CD8-positive, alpha-beta memory T cell (primary cell): ENCODE measurements at regions not wholly inside any gene's neighbourhood (a gene's known extent, or its start where the extent isn't known, plus 50 kb on each side); places are given as distances from the start of the nearest gene placed in this dataset.
A peak's percentile ranks its signal among the peaks of the same experiment; 100 is the strongest.

Experiments used
- CTCF ChIA-PET: fragments of 350-600 bp; sonication (Branson Sonifier 250); formaldehyde crosslinking; loops from one replicate; lab custom pipeline; 2021; ENCODE audit warnings: antibody characterized with exemption; lab: Charles Lee
- POLR2A ChIA-PET: fragments of 350-600 bp; sonication (Branson Sonifier 250); formaldehyde crosslinking; loops from one replicate; lab custom pipeline; 2021; ENCODE audit warnings: antibody characterized with exemption; lab: Charles Lee
- DNase-seq, 5 donors: peaks; one replicate each; pipeline versions ENCODE4 v3.0.0 to v3.0.0-alpha.2; 2020 to 2022; ENCODE audit warnings: mixed read lengths in 1 of 5
- H3K27ac ChIP-seq: one replicate; pipeline ENCODE4 v1.7.0; 2013; ENCODE audit warnings: low read depth, mild to moderate bottlenecking, low read length, moderate library complexity
- H3K27me3 ChIP-seq: 2 replicates; pipeline ENCODE4 v1.7.0; 2013; ENCODE audit warnings: low read length, mild to moderate bottlenecking; ENCODE audit not compliant: insufficient read depth, poor library complexity, severe bottlenecking
- H3K36me3 ChIP-seq: 2 replicates; pipeline ENCODE4 v1.7.0; 2013; ENCODE audit warnings: mild to moderate bottlenecking, low read length, moderate library complexity; ENCODE audit not compliant: insufficient read depth
- H3K4me1 ChIP-seq: 2 replicates; pipeline ENCODE4 v1.7.0; 2013; ENCODE audit warnings: mild to moderate bottlenecking, low read length, moderate library complexity; ENCODE audit not compliant: insufficient read depth
- H3K4me3 ChIP-seq: 2 replicates; pipeline ENCODE4 v1.7.0; 2013; ENCODE audit warnings: mild to moderate bottlenecking, low read length
- H3K9me3 ChIP-seq: 2 replicates; pipeline ENCODE4 v1.7.0; 2013; ENCODE audit warnings: mild to moderate bottlenecking, low read length
- H3K27ac Mint-ChIP-seq, 8 donors: one replicate each; pipeline ENCODE4 v1.8.0; 2020 to 2021; ENCODE audit warnings: mixed read lengths in 8 of 8, mild to moderate bottlenecking in 6 of 8, inconsistent platforms in 3 of 8, moderate library complexity in 3 of 8
- H3K27me3 Mint-ChIP-seq, 2 donors: one replicate each; pipeline ENCODE4 v1.8.0; 2020 to 2021; ENCODE audit warnings: mixed read lengths in 2 of 2, mild to moderate bottlenecking in 1 of 2, moderate library complexity in 1 of 2
- H3K36me3 Mint-ChIP-seq, 3 donors: one replicate each; pipeline ENCODE4 v1.8.0; 2020 to 2021; ENCODE audit warnings: mixed read lengths in 3 of 3, inconsistent platforms in 1 of 3, mild to moderate bottlenecking in 1 of 3
- H3K4me1 Mint-ChIP-seq, 3 donors: one replicate each; pipeline ENCODE4 v1.8.0; 2020 to 2021; ENCODE audit warnings: mixed read lengths in 3 of 3, inconsistent platforms in 1 of 3, mild to moderate bottlenecking in 1 of 3
- H3K4me3 Mint-ChIP-seq, 7 donors: one replicate each; pipeline ENCODE4 v1.8.0; 2020 to 2021; ENCODE audit warnings: mixed read lengths in 7 of 7, mild to moderate bottlenecking in 6 of 7, moderate library complexity in 4 of 7, inconsistent platforms in 2 of 7
- H3K9me3 Mint-ChIP-seq, 5 donors: one replicate each; pipeline ENCODE4 v1.8.0; 2020 to 2022; ENCODE audit warnings: mixed read lengths in 5 of 5, mild to moderate bottlenecking in 3 of 5, moderate library complexity in 2 of 5, inconsistent platforms in 1 of 5

GRCh38 chr3:106124818-106125217 lies 256.0 kb upstream of the CBLB start:
- Histone ChIP-seq H3K27me3 (no peaks in the 10 kb centered on the region), H3K9me3 (no peaks in the 10 kb centered on the region), H3K4me3 (no peak overlapping the region), H3K36me3 (no peaks in the 10 kb centered on the region), H3K4me1 (no peaks in the 10 kb centered on the region), H3K27ac (no peak overlapping the region)
- peak overlapping the region in 1 of 8 donors; percentile 13 for H3K27ac Mint-ChIP-seq
- no peaks in the 10 kb centered on the region for H3K36me3 Mint-ChIP-seq
- H3K9me3 Mint-ChIP-seq = no peaks in the 10 kb centered on the region
- H3K27me3 Mint-ChIP-seq = peaks cover 0 to 3% of the 10 kb centered on the region in 2 donors
- DNase-seq = no peak
- ChIA-PET CTCF (no interaction called here), POLR2A (no interaction called here)
- H3K4me3 Mint-ChIP-seq = no peak overlapping the region
- H3K4me1 Mint-ChIP-seq = peaks cover 0 to under 1% (median 0%) of the 10 kb centered on the region in 3 donors

- H3K36me3 ChIP-seq = no peaks in the 10 kb centered on the region
- POLR2A ChIA-PET = no interaction called here
- no peak for DNase-seq
- H3K27me3 ChIP-seq = no peaks in the 10 kb centered on the region
- H3K27me3 Mint-ChIP-seq = peaks cover 0 to 3% of the 10 kb centered on the region in 2 donors
- no peak overlapping the region for H3K4me3 ChIP-seq
- H3K4me3 Mint-ChIP-seq = no peak overlapping the region
- H3K9me3 ChIP-seq = no peaks in the 10 kb centered on the region
- no peaks in the 10 kb centered on the region for H3K9me3 Mint-ChIP-seq
- no peak overlapping the region for H3K27ac ChIP-seq
- no peaks in the 10 kb centered on the region for H3K36me3 Mint-ChIP-seq
- no peak overlapping the region for H3K27ac Mint-ChIP-seq
- CTCF ChIA-PET = no interaction called here
- H3K4me1 ChIP-seq = no peaks in the 10 kb centered on the region
- H3K4me1 Mint-ChIP-seq = peaks cover 4 to 5% (median 5%) of the 10 kb centered on the region in 3 donors
Observed at GRCh38 chr3:106125321-106125720, 256.5 kb upstream of the CBLB start.

DNA sequence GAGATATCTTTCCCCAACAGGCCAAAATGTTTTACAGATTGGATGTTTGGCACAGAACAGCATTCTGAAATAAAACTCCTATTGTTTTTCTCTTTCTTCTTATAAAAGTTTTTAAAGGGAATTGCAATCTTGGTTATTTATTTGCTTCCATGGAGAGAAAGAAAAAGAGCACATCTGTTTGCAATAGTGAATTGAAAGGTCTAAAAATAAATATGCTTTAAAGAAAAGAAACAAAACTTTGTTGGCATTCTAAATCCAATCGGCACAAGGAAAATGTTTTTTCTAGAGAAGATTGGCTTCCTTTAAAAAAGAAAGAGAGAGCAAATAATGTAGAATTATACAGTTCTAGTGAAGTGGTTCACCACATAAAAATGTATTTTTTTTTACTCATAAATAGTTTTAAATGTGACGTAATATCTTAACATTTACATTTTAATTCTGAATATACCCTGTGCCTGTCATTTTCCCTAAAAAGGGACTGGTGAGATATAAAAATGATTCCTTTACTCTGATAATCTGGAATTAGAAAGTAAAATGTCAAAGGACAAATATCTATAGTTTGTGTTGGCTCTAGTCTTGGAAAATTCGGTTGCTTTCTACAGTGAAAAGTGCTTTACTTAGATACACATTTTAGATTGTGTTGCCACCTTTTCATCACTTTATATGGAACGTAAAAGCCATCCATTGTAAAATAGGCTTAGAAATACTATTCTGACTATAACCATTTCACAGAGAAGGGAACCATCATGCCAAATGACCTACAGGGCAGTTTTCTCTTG lies 257.4 kb upstream of the CBLB start:
- ChIA-PET CTCF (no interaction called here), POLR2A (no interaction called here)
- peaks cover 8 to 11% (median 10%) of the 10 kb centered on the region in 3 donors for H3K4me1 Mint-ChIP-seq
- no peaks in the 10 kb centered on the region for H3K27me3 ChIP-seq
- no peak overlapping the region for H3K27ac Mint-ChIP-seq
- H3K9me3 Mint-ChIP-seq = no peaks in the 10 kb centered on the region
- peaks cover 0 to 3% of the 10 kb centered on the region in 2 donors for H3K27me3 Mint-ChIP-seq
- H3K36me3 Mint-ChIP-seq = no peaks in the 10 kb centered on the region
- no peaks in the 10 kb centered on the region for H3K4me1 ChIP-seq
- no peaks in the 10 kb centered on the region for H3K9me3 ChIP-seq
- H3K36me3 ChIP-seq = no peaks in the 10 kb centered on the region
- H3K27ac ChIP-seq = no peak overlapping the region
- DNase-seq = no peak
- H3K4me3 ChIP-seq = no peak overlapping the region
- H3K4me3 Mint-ChIP-seq = no peak overlapping the region

GRCh38 chr3:106126846-106127235 lies 258.0 kb upstream of the CBLB start:
- Mint-ChIP-seq H3K36me3 (no peaks in the 10 kb centered on the region), H3K27ac (peak overlapping the region in 1 of 8 donors; percentile 4), H3K4me3 (no peak overlapping the region), H3K4me1 (peaks cover 8 to 11% (median 10%) of the 10 kb centered on the region in 3 donors), H3K27me3 (peaks cover 0 to 3% of the 10 kb centered on the region in 2 donors), H3K9me3 (no peaks in the 10 kb centered on the region)
- no peak overlapping the region for H3K27ac ChIP-seq
- H3K4me3 ChIP-seq = no peak overlapping the region
- H3K36me3 ChIP-seq = no peaks in the 10 kb centered on the region
- no peaks in the 10 kb centered on the region for H3K27me3 ChIP-seq
- CTCF ChIA-PET = no interaction called here
- no peak for DNase-seq
- POLR2A ChIA-PET = no interaction called here
- H3K9me3 ChIP-seq = no peaks in the 10 kb centered on the region
- H3K4me1 ChIP-seq = no peaks in the 10 kb centered on the region

- Mint-ChIP-seq H3K4me1 (peaks cover 8 to 11% (median 10%) of the 10 kb centered on the region in 3 donors), H3K27me3 (peaks cover 0 to 1% of the 10 kb centered on the region in 2 donors), H3K36me3 (peaks cover 0 to 6% (median 0%) of the 10 kb centered on the region in 3 donors), H3K27ac (no peak overlapping the region), H3K4me3 (no peak overlapping the region), H3K9me3 (no peaks in the 10 kb centered on the region)
- no peak overlapping the region for H3K4me3 ChIP-seq
- POLR2A ChIA-PET = no interaction called here
- no peaks in the 10 kb centered on the region for H3K27me3 ChIP-seq
- no peaks in the 10 kb centered on the region for H3K36me3 ChIP-seq
- no peaks in the 10 kb centered on the region for H3K9me3 ChIP-seq
- no peak for DNase-seq
- no peaks in the 10 kb centered on the region for H3K4me1 ChIP-seq
- H3K27ac ChIP-seq = peak overlapping the region; percentile 16
- CTCF ChIA-PET = no interaction called here
Observed at GRCh38 chr3:106129939-106130338, 261.1 kb upstream of the CBLB start.

GRCh38 chr3:106130384-106131198 lies 261.8 kb upstream of the CBLB start:
- DNase-seq = no peak
- Mint-ChIP-seq H3K36me3 (peaks cover 0 to 7% (median 0%) of the 10 kb centered on the region in 3 donors), H3K27ac (no peak overlapping the region), H3K4me3 (no peak overlapping the region), H3K9me3 (no peaks in the 10 kb centered on the region), H3K4me1 (peaks cover 8 to 11% (median 10%) of the 10 kb centered on the region in 3 donors), H3K27me3 (peaks cover 0 to 1% of the 10 kb centered on the region in 2 donors)
- Histone ChIP-seq H3K9me3 (no peaks in the 10 kb centered on the region), H3K4me3 (no peak overlapping the region), H3K27ac (peak overlapping the region; percentile 16), H3K27me3 (no peaks in the 10 kb centered on the region), H3K4me1 (no peaks in the 10 kb centered on the region), H3K36me3 (no peaks in the 10 kb centered on the region)
- CTCF ChIA-PET = no interaction called here
- POLR2A ChIA-PET = no interaction called here

- H3K4me1 Mint-ChIP-seq = peaks cover 4 to 10% (median 4%) of the 10 kb centered on the region in 3 donors
- POLR2A ChIA-PET = no interaction called here
Observed at GRCh38 chr3:106135451-106136160, 266.8 kb upstream of the CBLB start.

More at GRCh38 chr3:106135451-106136160, 266.8 kb upstream of the CBLB start:
- H3K27ac ChIP-seq = no peak overlapping the region
- H3K9me3 ChIP-seq = no peaks in the 10 kb centered on the region
- Mint-ChIP-seq H3K27me3 (no peaks in the 10 kb centered on the region), H3K9me3 (no peaks in the 10 kb centered on the region), H3K36me3 (peaks cover 0 to 7% (median 0%) of the 10 kb centered on the region in 3 donors), H3K27ac (no peak overlapping the region), H3K4me3 (no peak overlapping the region)
- peak in 1 of 5 donors; percentile 37 for DNase-seq
- no peaks in the 10 kb centered on the region for H3K4me1 ChIP-seq
- no peak overlapping the region for H3K4me3 ChIP-seq
- CTCF ChIA-PET = no interaction called here
- H3K27me3 ChIP-seq = no peaks in the 10 kb centered on the region
- H3K36me3 ChIP-seq = no peaks in the 10 kb centered on the region
